ENCODE measurements at regions not wholly inside any gene's neighbourhood (a gene's known extent, or its start where the extent isn't known, plus 50 kb on each side); places are given as distances from the start of the nearest gene placed in this dataset.
"Not testable (repeated sequence)": the region's sequence is repeated elsewhere in the genome, so short reads cannot be mapped to it uniquely, and the experiment has no call there.

DNA sequence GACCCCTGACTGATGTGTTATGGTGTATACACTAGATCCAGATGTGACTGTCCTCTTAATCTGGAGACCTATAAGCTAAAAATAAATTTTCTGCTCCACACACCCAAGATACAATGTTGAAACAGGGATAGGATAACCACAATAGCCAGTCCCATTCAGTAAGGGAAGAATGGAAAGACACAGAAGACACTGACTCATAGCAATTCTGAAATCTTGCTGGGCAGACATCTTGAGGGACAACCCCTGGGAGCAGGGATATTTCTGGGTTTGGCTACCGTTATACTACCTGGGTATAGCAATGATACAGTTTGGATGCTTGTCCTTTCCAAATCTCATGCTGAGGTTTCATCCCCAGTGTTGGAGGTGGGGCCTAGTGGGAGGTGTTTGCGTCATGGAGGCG lies 93.9 kb downstream of the BUD13 start:
- TF ChIP-seq, protein P1, sequence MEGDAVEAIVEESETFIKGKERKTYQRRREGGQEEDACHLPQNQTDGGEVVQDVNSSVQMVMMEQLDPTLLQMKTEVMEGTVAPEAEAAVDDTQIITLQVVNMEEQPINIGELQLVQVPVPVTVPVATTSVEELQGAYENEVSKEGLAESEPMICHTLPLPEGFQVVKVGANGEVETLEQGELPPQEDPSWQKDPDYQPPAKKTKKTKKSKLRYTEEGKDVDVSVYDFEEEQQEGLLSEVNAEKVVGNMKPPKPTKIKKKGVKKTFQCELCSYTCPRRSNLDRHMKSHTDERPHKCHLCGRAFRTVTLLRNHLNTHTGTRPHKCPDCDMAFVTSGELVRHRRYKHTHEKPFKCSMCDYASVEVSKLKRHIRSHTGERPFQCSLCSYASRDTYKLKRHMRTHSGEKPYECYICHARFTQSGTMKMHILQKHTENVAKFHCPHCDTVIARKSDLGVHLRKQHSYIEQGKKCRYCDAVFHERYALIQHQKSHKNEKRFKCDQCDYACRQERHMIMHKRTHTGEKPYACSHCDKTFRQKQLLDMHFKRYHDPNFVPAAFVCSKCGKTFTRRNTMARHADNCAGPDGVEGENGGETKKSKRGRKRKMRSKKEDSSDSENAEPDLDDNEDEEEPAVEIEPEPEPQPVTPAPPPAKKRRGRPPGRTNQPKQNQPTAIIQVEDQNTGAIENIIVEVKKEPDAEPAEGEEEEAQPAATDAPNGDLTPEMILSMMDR (IDR thresholded peaks at IDR 0.05; ENCODE audit: borderline replicate concordance, control extremely low read depth, extremely low read depth, insufficient read depth, missing control alignments) = no peak
- no peak for DNase-seq (ENCODE audit: low spot score)
- in situ Hi-C loops (cut with MboI; ENCODE audit: low sequenced_read_pairs, unreplicated experiment) = no loop called here

DNA sequence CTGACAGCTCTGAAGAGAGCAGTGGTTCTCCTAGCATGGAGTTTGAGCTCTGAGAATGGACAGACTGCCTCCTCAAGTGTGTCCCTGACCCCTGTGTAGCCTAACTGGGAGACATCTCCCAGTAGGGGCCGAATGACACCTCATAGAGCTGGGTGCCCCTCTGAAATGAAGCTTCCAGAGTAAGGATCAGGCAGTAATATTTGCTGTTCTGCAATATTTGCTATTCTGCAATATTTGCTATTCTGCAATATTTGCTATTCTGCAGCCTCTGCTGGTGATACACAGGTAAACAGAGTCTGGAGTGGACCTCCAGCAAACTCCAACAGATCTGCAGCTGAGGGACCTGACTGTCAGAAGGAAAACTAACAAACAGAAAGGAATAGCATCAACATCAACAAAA lies 105.5 kb downstream of the BUD13 start:
- DNase-seq (ENCODE audit: low spot score) = not testable (repeated sequence)

DNA sequence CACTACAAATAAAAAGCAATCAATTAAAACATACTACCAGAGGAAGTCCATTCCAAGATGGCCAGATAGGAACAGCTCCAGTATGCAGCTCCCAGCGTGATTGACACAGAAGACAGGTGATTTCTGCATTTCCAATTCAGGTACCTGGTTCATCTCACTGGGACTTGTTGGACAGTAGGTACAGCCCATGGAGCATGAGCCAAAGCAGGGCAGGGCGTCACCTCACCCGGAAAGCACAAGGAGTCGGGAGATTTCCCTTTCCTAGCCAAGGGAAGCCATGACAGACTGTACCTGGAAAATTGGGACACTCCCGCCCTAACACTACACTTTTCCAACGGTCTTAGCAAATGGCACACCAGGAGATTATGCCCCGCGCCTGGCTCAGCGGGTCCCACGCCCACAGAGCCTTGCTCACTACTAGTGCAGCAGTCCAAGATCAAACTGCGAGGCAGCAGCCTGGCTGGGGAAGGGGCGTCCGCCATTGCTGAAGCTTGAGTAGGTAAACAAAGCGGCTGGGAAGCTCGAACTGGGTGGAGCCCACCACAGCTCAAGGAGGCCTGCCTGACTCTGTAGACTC lies 106.0 kb downstream of the BUD13 start:
- in situ Hi-C loops (cut with MboI; ENCODE audit: low sequenced_read_pairs, unreplicated experiment) = not testable (repeated sequence)

More for the DNA sequence above, 105.5 kb downstream of the BUD13 start:
- in situ Hi-C loops (cut with MboI; ENCODE audit: low sequenced_read_pairs, unreplicated experiment) = not testable (repeated sequence)

DNA sequence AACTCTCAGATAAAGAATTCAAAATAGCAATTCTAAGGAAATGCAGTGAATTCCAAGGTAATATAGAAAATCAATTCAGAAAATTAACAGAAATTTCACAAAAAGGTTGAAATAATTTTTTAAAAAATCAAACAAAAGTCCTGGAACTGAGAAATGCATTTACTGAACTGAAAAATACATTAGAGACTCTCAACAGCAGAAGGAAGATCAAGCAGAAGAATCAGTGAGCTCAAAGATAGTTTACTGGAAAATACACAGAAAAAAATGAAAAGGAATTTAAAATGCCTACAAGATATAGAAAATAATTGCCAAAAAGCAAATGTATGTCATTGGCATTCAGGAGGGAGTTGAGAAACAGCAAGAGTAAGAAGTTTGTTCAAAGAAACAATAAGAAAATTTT lies 107.3 kb downstream of the BUD13 start:
- in situ Hi-C loops (cut with MboI; ENCODE audit: low sequenced_read_pairs, unreplicated experiment) = no loop called here
- DNase-seq (ENCODE audit: low spot score) = no peak
- TF ChIP-seq, protein P1 (IDR thresholded peaks at IDR 0.05; ENCODE audit: borderline replicate concordance, control extremely low read depth, extremely low read depth, insufficient read depth, missing control alignments) = no peak

More for the DNA sequence above, 106.0 kb downstream of the BUD13 start:
- DNase-seq (ENCODE audit: low spot score) = not testable (repeated sequence)

DNA sequence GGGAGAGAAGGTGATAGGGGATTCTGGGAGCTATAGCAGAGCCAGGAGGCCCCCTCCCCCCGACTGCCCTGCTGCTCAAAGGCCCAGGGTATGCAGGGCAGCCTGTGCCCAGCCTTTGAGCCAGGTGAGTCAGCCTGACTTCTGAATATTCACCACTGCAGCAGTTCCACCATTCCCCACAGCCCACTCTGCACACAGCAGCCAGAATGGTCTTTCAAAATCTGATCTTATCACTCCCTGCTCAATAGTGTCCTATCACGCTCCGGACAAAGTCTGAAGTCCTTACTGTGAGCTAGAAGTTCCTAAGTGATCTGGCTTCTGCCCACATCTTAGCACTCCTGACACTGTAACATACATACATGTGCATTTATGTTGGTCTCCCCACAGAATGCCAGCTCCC lies 111.7 kb downstream of the BUD13 start:
- TF ChIP-seq, protein P1 (IDR thresholded peaks at IDR 0.05; ENCODE audit: borderline replicate concordance, control extremely low read depth, extremely low read depth, insufficient read depth, missing control alignments) = no peak
- in situ Hi-C loops (cut with MboI; ENCODE audit: low sequenced_read_pairs, unreplicated experiment) = no loop called here
- no peak for DNase-seq (ENCODE audit: low spot score)

DNA sequence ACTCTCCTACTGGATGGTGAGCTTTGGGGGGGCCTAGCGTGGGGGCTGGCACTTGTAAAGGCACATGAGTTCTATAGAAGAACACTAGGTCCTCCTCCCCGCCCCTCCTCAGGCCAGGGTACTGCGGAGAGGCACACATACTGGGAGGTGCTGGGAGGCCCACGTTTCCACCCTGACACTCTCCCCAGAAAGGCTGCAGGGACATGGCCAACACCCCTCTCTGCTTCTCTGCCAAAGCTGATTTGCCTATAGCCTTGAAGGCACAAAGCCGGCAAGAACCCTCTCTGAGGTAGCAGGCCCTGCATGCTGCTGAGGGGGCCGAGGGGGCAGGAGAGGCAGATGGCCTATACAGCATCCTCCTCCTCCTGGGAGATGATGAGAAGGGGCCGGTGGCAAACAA lies 112.8 kb downstream of the BUD13 start:
- in situ Hi-C loops (cut with MboI; ENCODE audit: low sequenced_read_pairs, unreplicated experiment) = no loop called here
- DNase-seq (ENCODE audit: low spot score) = no peak
- TF ChIP-seq, protein P1 (IDR thresholded peaks at IDR 0.05; ENCODE audit: borderline replicate concordance, control extremely low read depth, extremely low read depth, insufficient read depth, missing control alignments) = no peak

DNA sequence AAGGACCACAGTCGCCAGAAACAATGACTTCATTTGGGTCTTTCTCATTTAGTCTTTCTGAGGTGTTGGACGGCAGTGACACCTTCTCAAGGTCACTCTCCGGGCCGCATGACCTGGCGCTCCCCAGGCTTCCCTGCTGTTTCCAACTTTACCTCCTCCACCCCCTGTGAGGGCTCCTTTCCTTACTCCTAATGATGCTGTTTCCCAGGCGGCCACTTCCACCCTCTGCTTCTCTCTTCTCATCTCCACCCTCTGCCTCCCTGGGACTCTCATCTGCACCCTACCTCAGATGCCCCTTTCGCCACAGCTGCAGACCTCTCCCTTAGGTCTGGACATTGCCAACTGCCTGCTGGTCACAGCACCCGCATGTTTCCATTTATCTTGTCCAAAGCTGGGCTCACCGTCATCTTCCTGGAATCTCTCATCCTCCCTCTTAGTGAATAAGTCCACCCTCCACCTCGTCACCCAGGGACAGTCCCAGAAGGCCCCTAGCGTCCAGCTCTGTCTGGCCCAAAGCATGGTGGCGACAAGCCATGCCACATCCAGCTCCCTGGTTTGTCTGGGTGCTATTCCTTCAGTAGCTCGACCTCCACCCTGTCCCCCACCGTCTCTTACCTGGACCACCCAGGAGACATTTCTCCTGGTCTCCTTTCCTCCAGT lies 113.8 kb downstream of the BUD13 start:
- in situ Hi-C loops (cut with MboI; ENCODE audit: low sequenced_read_pairs, unreplicated experiment) = no loop called here
- DNase-seq (ENCODE audit: low spot score) = no peak
- TF ChIP-seq, protein P1 (IDR thresholded peaks at IDR 0.05; ENCODE audit: borderline replicate concordance, control extremely low read depth, extremely low read depth, insufficient read depth, missing control alignments) = no peak

Data from GM13976 (cell line).